HEK293T (cell line): ENCODE measurements at regions not wholly inside any gene's neighbourhood (a gene's known extent, or its start where the extent isn't known, plus 50 kb on each side); places are given as distances from the start of the nearest gene placed in this dataset.

Source experiments
- BHLHE40 ChIP-seq: fragments of 450-650 bp; IDR thresholded peaks from 2 replicates; pipeline ENCODE4 v1.6.1; 2016; ENCODE audit warnings: mild to moderate bottlenecking, moderate library complexity, borderline replicate concordance
- FOXA1 ChIP-seq: fragments of 450-650 bp; IDR thresholded peaks from 2 replicates; pipeline ENCODE4 v1.6.1; 2016; ENCODE audit warnings: mild to moderate bottlenecking
- HDGF ChIP-seq: fragments of 450-650 bp; IDR thresholded peaks from 2 replicates; pipeline ENCODE4 v1.6.1; 2017; ENCODE audit warnings: antibody characterized with exemption, borderline replicate concordance

DNA sequence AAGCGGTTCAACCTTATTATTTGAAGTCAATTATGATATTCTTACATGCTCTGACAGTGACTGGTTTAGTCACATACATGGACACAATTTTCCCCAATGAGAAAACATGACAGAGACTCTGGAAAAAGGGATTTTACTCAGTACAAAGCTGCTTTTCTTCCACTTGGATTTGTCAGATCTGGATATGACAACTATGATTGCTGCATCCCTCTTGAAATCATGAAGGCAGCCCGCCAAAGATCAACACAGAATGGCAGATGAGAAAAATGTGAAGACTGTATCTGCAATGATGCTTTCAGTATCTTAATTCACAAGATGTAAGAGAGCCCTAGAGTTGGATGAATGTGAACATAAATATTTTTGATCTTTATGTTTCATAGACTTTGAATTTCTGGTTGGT, 439.6 kb downstream of the CDH8 start:
- no peak for TF ChIP-seq BHLHE40
- TF ChIP-seq FOXA1 = no peak
- TF ChIP-seq HDGF = no peak
